GM04504 (cell line): ENCODE measurements at regions not wholly inside any gene's neighbourhood (a gene's known extent, or its start where the extent isn't known, plus 50 kb on each side); places are given as distances from the start of the nearest gene placed in this dataset.
"Not testable (repeated sequence)": the region's sequence is repeated elsewhere in the genome, so short reads cannot be mapped to it uniquely, and the experiment has no call there.

Experiments used
- DNase-seq: peaks from one replicate; pipeline ENCODE4 v3.0.0-alpha.2; 2012; ENCODE audit warnings: low read depth

DNA sequence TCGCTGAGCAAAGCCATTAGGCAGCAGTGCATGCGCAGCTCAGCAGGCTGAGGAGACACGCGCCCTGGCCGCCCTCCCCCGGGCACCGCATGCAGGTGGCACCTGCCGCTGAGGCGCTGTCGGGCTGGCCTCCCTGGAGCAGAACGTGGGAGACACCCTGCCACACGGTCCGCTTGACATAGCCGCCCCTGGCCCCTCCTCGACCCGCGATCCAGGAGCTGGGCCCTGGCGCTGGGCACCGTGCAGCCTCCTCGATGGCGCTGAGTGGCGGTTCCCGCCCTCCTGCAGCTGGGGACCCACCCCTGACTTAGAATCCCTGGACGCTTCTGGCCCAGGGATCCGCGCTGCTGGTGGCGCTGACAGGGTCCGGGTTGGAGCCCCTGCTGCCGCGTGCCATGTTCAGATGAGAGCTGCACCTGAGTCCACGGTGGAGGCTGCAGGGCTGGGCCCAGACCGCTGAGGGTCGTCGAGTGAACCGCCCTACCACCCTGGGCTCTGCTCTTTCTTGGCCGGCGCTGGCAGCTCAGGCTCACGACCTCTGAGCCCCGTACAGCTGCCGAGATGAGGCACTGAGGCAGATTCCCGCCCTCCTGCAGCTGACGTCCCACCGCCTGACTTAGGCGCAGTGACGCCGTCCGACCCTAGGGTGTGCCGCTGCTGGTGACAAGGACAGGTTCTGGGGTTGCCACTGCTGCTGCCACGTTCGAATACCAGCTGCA is 116.8 kb downstream of the OR13A1 start:
- DNase-seq: no peak

DNA sequence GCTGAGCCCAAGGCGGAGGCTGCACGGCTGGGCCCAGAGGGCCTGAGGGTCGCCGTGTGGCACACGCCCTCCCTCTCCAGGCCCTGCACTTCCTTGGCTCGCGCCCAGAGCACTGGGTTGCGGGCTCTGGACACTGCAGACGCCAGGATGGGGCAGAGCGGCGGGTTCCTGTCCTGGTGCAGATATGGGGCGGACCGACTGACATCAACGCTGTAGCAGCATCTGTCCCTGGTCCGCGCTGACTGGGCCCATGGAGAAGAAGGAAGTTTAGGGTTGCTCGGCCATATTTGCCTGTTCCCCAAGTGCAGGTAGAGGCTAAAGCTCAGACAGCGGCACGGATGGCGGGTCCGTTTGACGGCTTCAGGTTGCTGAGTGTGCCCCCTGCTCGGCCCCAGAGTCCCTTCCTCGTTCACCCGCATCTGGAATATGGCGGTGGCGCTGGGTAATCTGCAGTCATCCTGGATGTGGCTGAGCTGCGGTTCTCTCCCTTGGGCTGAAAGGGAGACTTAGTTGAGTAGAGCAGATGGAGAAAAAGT is 116.1 kb downstream of the OR13A1 start:
- DNase-seq: no peak

DNA sequence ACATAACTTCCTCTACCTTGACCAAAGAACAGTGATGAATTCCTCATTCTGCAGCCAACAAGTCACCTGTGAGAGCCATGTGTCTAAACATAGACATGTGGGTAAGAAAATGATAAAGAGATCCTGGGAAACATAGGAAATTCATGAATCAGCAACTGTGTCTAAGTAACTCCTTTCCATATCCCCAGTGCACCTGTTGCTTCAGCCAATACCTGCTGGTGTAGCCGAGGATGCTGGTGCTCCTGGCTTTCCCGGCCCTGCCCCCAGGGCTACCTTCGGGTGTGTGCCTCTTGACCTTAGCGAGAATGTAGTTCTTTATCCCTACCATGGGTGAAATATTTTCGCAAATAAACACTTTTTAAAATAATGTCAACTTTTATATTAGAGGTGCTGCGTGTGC is 114.1 kb downstream of the OR13A1 start:
- no peak for DNase-seq

DNA sequence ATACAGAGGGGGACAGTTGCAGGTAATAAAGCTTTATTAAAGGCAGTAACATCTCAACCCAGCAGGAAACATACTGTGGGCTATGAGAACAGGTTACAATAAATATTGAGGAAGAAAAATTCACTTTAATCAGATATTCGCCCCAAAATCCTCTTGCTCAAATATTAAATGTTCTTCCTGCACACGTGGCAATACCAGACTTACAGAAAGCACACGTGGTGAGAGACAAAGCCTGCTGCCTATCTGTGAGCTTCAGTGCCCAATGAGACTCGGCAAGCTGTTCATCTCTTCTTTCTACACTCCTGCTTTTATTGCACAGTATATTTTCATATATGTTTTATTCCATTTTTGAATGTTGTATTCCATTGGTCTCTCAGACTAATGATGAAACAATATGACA is 113.2 kb downstream of the OR13A1 start:
- DNase-seq: no peak

DNA sequence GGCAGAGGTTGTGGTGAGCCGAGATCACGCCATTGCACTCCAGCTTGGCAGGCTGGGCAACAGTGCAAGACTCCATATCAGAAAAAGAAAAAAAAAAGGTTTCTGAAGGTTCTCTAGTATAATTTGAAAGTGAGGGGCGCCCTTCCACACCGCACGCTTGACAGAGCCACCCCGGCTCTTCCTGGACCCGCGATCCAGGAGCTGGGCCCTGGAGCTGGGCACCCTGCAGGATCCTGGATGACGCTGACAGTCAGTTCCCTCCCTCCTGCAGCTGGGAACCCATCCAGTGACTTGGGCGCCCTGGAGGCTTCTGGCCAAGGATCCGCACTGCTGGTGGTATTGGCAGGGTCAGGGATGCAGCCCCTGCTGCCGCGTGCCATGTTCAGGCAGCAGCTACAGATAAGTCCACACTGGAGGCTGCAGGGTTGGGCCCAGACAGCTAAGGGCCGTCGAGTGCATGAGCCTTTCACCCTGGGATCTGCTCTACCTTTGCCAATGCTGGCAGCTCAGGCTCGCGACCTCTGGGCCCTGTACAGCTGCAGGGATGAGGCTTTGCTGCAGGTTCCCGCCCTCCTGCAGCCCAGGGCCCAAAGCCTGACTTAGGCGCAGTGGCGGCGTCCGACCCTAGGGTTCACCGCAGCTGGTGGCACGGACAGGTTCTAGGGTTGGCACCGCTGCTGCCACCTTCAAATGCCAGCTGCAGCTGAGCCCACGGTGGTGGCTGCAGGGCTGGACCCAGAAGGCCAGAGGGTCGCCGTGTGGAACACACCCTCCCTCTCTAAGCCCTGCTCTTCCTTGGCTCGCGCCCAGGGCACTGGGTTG is 110.2 kb downstream of the OR13A1 start:
- DNase-seq: no peak

DNA sequence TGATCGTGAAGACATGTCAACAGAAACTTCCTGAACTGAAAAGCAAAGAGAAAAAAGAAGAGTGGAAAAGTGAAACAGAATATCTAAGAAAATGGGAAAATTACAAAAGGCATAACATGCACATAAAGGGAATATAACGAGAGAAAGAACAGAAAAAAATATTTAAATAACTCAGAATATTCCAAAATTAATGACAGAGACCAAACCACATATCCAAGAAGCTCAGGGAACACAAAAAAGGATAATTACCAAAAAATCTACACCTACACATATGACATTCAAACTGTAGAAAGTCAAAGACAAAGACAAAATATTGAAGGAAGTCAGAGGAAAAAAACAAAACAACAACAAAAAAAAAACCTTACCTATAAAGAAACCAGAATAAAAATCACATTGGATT is 105.5 kb downstream of the OR13A1 start:
- no peak for DNase-seq

DNA sequence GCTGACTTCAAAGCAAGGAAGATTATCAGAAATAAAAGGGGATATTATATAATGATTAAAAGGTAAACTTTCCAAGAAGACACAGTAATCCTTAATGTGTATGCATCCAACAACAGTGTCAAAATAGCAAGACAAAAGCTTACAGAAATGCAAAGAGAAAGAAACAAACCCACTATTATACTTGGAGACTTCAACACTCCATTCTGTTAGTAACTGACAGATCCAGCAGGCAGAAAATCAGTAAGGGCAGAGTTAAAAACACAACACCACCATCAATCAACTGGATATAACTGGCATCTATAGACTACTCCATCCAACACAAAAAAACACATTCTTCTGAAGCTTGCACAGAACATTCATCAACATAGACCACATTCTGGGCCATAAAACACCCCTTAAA is 103.8 kb downstream of the OR13A1 start:
- no peak for DNase-seq

DNA sequence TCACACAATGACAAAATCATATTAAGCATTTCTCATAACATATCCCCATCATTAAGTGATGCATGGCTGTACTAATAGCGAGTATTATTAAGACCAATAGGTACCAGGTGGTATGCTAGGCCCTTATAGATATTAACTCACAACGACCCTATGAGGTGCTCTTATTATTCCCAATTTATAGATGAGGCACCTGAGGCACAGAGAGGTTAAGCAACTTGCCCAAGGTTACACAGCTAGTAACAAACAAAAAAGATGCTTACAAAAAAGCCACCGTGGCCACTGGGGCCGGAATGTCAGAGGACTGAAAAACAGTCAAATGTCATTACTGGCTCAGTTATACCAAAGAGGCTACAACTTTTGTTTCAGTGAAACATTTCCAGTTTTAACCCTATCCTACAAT is 96.0 kb downstream of the OR13A1 start:
- DNase-seq: no peak

DNA sequence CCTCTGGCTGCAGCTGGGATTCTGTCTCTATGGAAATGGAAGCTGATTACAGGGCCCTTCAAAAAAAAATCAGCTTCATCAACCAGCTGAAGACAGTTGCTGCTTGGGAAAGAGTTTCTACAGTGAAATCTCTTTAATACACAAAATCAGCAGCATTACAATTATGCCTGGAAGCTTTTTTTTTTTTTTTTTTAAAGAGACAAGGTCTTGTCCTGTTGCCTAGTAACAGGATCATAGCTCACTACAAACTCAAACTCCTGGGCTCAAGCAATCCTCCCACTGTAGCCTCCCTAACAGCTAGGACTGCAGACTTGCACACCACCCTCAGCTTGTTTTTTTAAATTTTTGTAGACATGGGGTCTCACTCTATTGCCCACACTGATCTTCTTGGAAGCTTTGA is 94.5 kb downstream of the OR13A1 start:
- DNase-seq: no peak

DNA sequence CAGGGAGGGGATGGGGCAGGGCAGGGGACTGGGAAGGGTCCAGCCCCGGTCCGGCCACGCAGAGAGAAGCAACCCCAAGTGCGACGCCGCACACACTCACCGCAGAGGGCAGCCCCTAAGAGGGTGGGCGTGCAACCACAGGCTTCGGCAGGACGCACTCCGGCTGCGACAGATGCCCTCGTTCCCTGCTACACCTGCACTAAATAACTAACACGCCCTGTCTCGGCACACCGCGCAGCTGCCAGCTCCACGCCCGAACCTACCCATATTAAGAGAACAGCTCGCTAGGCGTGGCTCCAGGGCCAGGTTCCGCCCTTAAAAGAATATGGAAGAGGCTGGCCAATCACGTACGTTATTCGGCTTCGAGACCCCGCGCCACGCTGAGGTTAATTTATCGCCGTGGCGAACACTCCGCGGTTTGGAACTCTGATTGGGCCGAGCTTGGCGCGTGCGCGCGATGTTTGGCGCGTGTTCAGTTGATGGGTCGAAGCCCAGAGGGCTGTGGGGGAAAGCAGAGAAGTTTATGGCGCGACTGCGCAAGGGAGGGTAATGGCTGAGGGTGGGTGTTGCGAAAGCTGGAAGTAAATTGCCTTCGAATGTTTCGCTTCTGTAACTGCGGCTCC is 91.1 kb downstream of the OR13A1 start:
- DNase-seq: no peak

DNA sequence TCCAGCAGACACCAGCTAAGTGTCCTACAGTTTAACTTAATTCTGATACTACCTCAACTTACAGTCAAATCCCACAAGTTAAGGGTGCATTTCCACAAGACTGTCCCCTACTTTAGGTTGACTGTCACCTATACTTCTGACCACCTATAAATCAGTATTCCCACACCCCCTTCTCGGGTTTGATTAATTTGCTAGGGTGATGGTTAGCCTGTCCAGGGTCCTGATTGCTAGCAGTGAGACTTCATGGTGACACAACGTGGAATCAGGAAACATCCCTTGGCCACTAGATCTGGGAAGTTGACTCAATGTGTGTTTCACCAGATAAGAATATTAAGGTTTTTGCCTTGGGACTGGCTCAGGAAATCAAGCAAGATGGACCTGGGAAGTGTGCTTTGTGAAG is 88.4 kb downstream of the OR13A1 start:
- DNase-seq: no peak

DNA sequence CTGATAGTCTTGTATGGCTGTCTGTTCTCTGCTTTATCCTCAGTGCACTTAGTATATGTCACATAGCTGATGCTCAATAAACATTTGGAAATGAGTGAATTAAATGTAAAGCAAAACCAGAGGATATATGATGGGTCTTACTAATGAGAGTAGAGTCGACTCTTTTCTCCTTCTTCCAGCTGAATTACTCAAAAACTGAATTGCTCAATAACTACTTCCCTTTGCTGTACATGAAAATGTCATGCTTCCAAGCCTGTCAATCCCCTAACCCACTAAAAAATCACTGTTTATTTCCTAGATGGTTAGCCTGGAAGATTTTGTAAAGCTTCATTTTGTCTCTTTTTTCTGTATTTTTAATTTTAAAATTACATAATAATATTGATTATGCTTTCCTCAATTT is 88.0 kb downstream of the OR13A1 start:
- no peak for DNase-seq

DNA sequence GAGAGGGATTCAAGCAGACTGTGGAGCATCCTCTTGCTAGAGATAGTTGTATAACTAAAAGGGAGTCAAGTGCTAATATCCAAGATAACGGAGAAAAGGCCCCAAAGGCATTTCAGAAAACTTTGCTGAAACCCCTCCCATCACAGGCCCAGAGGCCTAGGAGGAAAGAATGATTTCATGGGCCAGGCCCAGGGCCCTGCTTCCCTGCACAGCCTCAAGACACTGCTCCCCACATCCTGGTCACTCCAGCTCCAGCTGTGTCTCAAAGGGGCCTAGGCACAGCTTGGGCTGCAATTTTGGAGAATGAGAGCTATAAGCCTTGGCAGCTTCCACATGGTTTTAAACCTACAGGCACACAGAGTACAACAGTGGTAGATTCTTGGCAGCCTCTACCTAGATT is 85.6 kb downstream of the OR13A1 start:
- DNase-seq: no peak

DNA sequence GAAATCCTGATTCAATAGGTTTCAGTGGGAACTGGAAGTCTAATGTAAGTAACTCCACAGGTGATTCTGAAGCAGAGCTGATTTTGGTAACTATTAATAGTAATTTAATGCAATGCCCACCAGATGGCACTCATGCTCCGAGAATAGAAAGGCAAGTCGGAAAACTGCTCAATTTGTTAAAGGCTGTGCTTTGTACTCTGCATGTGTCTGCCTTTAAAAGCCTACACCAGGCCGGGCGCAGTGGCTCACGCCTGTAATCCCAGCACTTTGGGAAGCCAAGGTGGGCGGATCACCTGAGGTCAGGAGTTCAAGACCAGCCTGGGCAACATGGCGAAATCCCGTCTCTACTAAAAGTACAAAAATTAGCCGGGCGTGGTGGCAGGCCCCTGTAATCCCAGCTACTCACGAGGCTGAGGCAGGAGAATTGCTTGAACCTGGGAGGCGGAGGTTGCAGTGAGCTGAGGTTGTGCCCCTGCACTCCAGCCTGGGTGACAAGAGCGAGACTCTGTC is 80.1 kb downstream of the OR13A1 start:
- peak; percentile 51 for DNase-seq

DNA sequence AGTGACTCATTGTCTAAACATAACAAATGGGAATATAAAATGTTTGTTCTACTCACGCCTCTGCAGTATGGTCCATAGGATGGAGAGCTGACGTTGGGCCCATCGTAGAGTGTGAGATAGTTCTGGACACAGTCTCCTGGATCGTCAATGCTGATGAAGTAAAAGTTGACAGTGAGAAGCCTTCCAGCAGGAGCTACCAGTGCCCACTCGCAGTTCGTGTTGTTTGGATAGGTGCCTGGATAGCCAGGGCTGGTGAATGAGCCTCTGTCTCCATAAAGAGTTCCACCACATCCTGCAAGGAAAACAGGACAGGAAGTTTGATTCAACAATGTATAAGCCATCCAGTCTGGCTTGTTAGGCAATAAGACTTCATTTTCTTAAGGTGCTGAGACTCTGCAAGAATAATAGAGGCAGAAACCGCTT is 79.6 kb downstream of the OR13A1 start:
- no peak for DNase-seq

DNA sequence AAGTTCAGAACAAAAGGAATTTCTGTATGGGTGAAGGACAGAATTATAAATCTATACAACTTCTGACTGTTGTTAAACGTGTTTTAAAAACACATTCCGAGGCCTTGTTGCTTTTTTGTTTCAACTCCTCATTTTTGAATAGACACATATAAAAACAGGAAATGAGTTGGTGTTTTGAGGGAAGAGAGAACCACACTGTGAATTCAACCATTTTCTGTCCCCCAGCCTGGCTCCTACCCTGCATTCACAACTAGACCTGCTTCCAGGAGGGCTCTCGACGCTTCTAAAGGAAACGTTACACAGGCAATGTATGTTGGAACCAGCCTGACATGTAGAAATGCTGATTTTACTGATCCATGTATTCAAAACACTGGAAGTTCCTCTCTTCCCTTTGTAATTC is 76.5 kb downstream of the OR13A1 start:
- DNase-seq: no peak

DNA sequence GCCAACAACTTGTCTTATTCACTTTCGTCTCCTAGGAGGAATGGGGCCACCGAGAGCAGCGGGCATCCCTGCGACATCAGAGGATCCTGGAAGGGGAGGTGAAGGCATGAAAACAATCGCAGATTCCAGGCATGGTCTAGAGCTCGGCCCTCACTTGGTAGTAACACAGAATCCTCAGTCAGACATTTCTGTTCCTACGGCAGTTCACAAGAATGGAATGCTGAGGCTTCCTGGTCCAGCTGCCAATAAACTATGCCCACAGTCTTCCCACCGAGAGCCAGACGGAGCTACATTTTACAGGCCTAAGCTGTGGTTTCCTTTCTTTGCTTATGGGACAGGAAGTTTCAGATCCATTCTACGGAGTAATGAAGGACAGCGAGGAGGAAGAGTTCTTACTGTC is 75.8 kb downstream of the OR13A1 start:
- peak; percentile 11 for DNase-seq

DNA sequence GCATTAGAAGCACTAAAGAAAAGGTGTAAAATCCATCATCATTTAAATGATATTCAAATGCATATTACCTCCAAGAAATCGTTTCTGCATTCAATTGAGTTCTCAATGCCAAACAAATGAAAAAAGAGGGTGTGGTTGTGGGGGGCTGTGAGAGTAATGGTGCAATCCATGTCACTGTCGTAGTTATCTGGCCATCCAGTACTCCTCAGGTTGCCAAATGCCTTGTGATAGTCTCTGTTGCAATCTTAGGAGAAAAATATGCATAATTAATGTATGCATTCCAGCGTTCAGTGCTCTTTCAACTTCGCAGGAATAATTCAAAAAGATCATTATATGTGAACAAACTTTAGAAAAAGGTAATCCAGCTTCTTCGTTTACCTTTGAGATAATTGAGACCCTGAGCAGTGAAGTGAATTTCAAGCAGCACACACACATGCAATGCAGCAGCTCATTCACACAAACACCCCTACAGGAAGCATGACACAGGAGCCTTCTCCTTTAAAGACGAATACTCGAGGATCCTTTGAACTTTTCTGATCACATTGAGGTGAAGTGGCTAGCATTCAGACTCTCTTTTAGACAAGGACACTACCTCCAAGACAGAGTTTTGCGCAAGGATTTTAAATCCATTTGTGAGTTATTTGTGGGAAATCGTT is 73.4 kb downstream of the OR13A1 start:
- no peak for DNase-seq

DNA sequence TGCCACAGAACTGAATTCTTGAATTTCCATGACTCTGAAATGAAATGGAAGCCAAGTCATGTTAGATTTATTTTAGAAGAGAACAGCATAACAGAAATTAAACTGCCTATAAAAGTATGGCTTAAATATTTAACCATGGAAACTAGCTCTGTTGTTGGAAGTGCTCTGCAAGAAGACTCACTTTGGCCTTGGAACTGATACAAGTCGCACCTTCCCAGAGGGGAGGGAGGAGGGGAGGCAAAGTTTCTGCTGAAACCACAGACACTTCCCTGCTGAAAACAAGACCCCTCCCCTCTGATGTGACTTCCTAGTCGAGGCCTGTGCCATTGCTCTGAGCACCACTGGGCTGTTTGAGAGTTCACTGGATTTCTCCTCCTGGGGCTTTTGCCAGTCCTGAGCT is 72.1 kb downstream of the OR13A1 start:
- DNase-seq: no peak

DNA sequence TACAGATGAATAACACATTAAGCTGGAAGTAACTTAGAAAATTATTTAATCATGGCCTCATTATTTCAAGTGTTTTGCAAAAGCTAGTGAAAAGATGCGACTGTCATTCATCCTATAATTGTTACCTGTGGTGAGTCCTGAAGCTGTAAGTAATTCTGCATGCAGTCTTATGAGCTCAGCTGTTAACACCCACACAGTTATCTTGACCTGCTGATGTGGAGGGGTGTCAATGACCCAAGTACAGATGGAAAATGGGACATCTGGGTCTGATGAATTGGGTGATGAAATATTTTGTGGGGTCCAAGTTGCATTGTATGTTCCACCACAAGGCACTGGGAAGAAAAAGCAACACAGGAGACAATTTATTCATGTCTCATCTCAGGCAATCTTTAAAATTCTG is 68.9 kb downstream of the OR13A1 start:
- no peak for DNase-seq

DNA sequence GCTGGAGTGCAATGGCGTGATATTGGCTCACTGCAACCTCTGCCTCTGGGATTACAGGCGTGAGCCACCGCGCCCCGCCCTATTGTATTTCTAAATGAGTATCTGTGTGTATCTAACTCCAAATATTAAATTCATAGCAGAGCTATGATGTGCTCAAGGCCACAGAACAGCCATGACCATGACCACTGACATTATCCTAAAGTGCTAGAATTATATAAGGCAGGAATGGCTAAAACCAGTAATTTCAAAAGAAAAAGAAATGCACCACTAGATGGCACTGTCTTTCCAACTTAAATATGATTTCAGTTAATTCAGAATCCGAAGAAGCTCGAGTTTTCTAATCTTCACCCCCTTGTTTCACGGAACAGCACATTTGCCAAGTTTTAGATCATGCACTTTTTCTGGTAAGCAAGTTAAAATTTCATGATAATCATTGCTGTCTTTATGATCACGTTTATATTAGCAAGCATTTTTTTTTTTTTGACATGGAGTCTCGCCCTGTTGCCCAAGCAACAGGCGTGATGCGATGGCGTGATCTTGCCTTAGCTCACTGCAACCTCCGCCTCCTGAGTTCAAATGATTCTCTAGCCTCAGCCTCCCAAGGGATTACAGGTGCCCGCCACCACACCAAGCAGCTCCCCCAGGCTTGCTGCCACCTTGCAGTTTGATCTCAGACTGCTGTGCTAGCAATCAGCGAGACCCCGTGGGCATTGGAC is 65.3 kb downstream of the OR13A1 start:
- DNase-seq: peak; percentile 13

DNA sequence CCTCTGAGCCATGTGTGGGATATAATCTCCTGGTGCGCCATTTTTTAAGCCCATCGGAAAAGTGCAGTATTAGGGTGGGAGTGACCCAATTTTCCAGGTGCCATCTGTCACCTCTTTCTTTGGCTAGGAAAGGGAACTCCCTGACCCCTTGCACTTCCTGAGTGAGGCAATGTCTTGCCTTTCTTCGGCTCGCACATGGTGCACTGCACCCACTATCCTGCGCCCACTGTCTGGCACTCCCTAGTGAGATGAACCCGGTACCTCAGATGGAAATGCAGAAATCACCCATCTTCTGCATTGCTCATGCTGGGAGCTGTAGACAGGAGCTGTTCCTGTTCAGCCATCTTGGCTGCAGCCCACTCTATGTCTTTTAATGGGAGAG is 64.7 kb downstream of the OR13A1 start:
- DNase-seq: not testable (repeated sequence)
